ENCODE measurements at regions not wholly inside any gene's neighbourhood (a gene's known extent, or its start where the extent isn't known, plus 50 kb on each side); places are given as distances from the start of the nearest gene placed in this dataset.
"Not testable (repeated sequence)": the region's sequence is repeated elsewhere in the genome, so short reads cannot be mapped to it uniquely, and the experiment has no call there.

DNA sequence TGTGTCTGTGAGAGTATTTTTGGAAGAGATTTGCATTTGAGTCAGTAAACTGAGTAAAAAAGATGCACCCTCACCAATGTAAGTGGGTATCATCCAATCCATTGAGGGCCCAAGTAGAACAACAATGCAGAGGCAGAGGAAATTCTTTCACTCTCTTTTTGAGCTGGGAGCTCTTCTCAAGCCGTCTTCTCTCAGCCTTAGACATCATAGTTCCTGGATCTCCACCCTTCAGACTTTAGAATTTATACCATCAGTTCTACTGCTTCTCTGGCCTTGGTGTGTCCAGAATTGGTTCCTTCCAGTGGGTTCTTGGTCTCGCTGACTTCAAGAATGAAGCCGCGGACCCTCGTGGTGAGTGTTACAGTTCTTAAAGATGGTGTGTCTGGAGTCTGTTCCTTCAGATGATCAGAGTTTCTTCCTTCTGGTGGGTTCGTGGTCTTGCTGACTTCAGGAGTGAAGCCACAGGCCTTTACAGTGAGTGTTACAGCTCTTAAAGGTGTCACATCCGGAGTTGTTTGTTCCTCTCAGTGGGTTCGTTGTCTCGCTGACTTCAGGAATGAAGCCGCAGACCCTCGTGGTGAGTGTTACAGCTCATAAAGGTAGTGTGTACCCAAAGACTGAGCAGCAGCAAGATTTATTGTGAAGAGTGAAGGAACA is 187.5 kb upstream of the KCNMB2 start:
- TF ChIP-seq, protein P1, sequence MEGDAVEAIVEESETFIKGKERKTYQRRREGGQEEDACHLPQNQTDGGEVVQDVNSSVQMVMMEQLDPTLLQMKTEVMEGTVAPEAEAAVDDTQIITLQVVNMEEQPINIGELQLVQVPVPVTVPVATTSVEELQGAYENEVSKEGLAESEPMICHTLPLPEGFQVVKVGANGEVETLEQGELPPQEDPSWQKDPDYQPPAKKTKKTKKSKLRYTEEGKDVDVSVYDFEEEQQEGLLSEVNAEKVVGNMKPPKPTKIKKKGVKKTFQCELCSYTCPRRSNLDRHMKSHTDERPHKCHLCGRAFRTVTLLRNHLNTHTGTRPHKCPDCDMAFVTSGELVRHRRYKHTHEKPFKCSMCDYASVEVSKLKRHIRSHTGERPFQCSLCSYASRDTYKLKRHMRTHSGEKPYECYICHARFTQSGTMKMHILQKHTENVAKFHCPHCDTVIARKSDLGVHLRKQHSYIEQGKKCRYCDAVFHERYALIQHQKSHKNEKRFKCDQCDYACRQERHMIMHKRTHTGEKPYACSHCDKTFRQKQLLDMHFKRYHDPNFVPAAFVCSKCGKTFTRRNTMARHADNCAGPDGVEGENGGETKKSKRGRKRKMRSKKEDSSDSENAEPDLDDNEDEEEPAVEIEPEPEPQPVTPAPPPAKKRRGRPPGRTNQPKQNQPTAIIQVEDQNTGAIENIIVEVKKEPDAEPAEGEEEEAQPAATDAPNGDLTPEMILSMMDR (conservative IDR thresholded peaks at IDR 0.05 in 1 of 2, IDR thresholded peaks at IDR 0.05 in 1 of 2; ENCODE audit: extremely low read depth in 1 of 2, insufficient read depth in 1 of 2, low read depth in 1 of 2, low read length in 2 of 2) = not testable (repeated sequence)
- TF ChIP-seq EZH2 (IDR thresholded peaks at IDR 0.05; ENCODE audit: borderline replicate concordance, low read length) = not testable (repeated sequence)

Data from mammary epithelial cell (primary cell).